Activated CD4-positive, alpha-beta T cell treated with anti-CD3 and anti-CD28 coated beads, Interleukin-2, amount 10 ng/mL, durations not matched to agents 24 days and 14 days (primary cell): ENCODE measurements at regions not wholly inside any gene's neighbourhood (a gene's known extent, or its start where the extent isn't known, plus 50 kb on each side); places are given as distances from the start of the nearest gene placed in this dataset.

Experiments used
- DNase-seq: peaks from one replicate; pipeline ENCODE4 v3.0.0; 2022
- H3K27ac Mint-ChIP-seq: one replicate; pipeline ENCODE4 v1.8.0; 2022; ENCODE audit warnings: mild to moderate bottlenecking, mixed read lengths
- H3K27me3 Mint-ChIP-seq: one replicate; pipeline ENCODE4 v1.8.0; 2022; ENCODE audit warnings: mixed read lengths
- H3K36me3 Mint-ChIP-seq: one replicate; pipeline ENCODE4 v1.8.0; 2022; ENCODE audit warnings: low read depth, mild to moderate bottlenecking, mixed read lengths
- H3K4me1 Mint-ChIP-seq: one replicate; pipeline ENCODE4 v1.8.0; 2021; ENCODE audit warnings: mixed read lengths
- H3K4me3 Mint-ChIP-seq: one replicate; pipeline ENCODE4 v1.8.0; 2022; ENCODE audit warnings: mild to moderate bottlenecking, moderate library complexity, mixed read lengths
- H3K9me3 Mint-ChIP-seq: one replicate; pipeline ENCODE4 v1.8.0; 2021; ENCODE audit warnings: mixed read lengths
- intact Hi-C: fragments of 100-400 bp; cut with micrococcal nuclease; formaldehyde crosslinking; loops from one replicate; pipeline ENCODE4 v1.15.1; 2023

GRCh38 chr3:107977221-107978130, 113.4 kb downstream of the CD47 start:
- Mint-ChIP-seq H3K27ac (no peak overlapping the region), H3K9me3 (no peaks in the 10 kb centered on the region), H3K4me1 (peaks cover 22% of the 10 kb centered on the region), H3K4me3 (no peak overlapping the region), H3K27me3 (peaks cover 10% of the 10 kb centered on the region), H3K36me3 (no peaks in the 10 kb centered on the region)
- intact Hi-C loops, result no loop called here
- no peak for DNase-seq

- Mint-ChIP-seq H3K27ac (no peak overlapping the region), H3K36me3 (no peaks in the 10 kb centered on the region), H3K4me1 (peaks cover 22% of the 10 kb centered on the region), H3K9me3 (no peaks in the 10 kb centered on the region), H3K27me3 (peaks cover 10% of the 10 kb centered on the region), H3K4me3 (no peak overlapping the region)
- no peak for DNase-seq
- intact Hi-C loops, result no loop called here
These were observed 114.5 kb downstream of the CD47 start for GRCh38 chr3:107976202-107976800.

GRCh38 chr3:107975529-107976201, 115.2 kb downstream of the CD47 start:
- DNase-seq, result no peak
- H3K27me3 Mint-ChIP-seq, result peaks cover 10% of the 10 kb centered on the region
- peaks cover 22% of the 10 kb centered on the region for H3K4me1 Mint-ChIP-seq
- H3K27ac Mint-ChIP-seq, result no peak overlapping the region
- intact Hi-C loops, result no loop called here
- H3K4me3 Mint-ChIP-seq, result no peak overlapping the region
- H3K36me3 Mint-ChIP-seq, result no peaks in the 10 kb centered on the region
- H3K9me3 Mint-ChIP-seq, result no peaks in the 10 kb centered on the region

GRCh38 chr3:107973961-107974360, 116.9 kb downstream of the CD47 start:
- Mint-ChIP-seq H3K4me3 (no peak overlapping the region), H3K27ac (no peak overlapping the region), H3K9me3 (no peaks in the 10 kb centered on the region), H3K4me1 (peaks cover 21% of the 10 kb centered on the region), H3K27me3 (peaks cover 10% of the 10 kb centered on the region), H3K36me3 (no peaks in the 10 kb centered on the region)
- intact Hi-C loops, result no loop called here
- no peak for DNase-seq

- no peak overlapping the region for H3K4me3 Mint-ChIP-seq
- H3K9me3 Mint-ChIP-seq, result no peaks in the 10 kb centered on the region
- no peaks in the 10 kb centered on the region for H3K36me3 Mint-ChIP-seq
- peaks cover 10% of the 10 kb centered on the region for H3K27me3 Mint-ChIP-seq
- no peak overlapping the region for H3K27ac Mint-ChIP-seq
- H3K4me1 Mint-ChIP-seq, result peaks cover 14% of the 10 kb centered on the region
- intact Hi-C loops, result no loop called here
- DNase-seq, result no peak
These were observed 117.7 kb downstream of the CD47 start for GRCh38 chr3:107973152-107973551.

- no peak for DNase-seq
- H3K4me1 Mint-ChIP-seq, result peaks cover 8% of the 10 kb centered on the region
- H3K27ac Mint-ChIP-seq, result no peak overlapping the region
- peaks cover 10% of the 10 kb centered on the region for H3K27me3 Mint-ChIP-seq
- intact Hi-C loops, result no loop called here
- no peaks in the 10 kb centered on the region for H3K36me3 Mint-ChIP-seq
- H3K4me3 Mint-ChIP-seq, result no peak overlapping the region
- H3K9me3 Mint-ChIP-seq, result no peaks in the 10 kb centered on the region
These were observed 119.7 kb downstream of the CD47 start for GRCh38 chr3:107970993-107971580.

- intact Hi-C loops, result no loop called here
- peaks cover 2% of the 10 kb centered on the region for H3K4me1 Mint-ChIP-seq
- peaks cover 8% of the 10 kb centered on the region for H3K27me3 Mint-ChIP-seq
- no peak for DNase-seq
- H3K4me3 Mint-ChIP-seq, result no peak overlapping the region
- H3K27ac Mint-ChIP-seq, result no peak overlapping the region
- H3K9me3 Mint-ChIP-seq, result no peaks in the 10 kb centered on the region
- H3K36me3 Mint-ChIP-seq, result no peaks in the 10 kb centered on the region
These were observed 120.6 kb downstream of the CD47 start for GRCh38 chr3:107969994-107970819.

GRCh38 chr3:107969525-107969924, 121.3 kb downstream of the CD47 start:
- Mint-ChIP-seq H3K36me3 (no peaks in the 10 kb centered on the region), H3K4me1 (peaks cover 2% of the 10 kb centered on the region), H3K4me3 (no peak overlapping the region), H3K27ac (no peak overlapping the region), H3K27me3 (peaks cover 6% of the 10 kb centered on the region), H3K9me3 (no peaks in the 10 kb centered on the region)
- intact Hi-C loops, result no loop called here
- no peak for DNase-seq

- H3K36me3 Mint-ChIP-seq, result no peaks in the 10 kb centered on the region
- DNase-seq, result no peak
- no peak overlapping the region for H3K27ac Mint-ChIP-seq
- H3K9me3 Mint-ChIP-seq, result peaks cover 2% of the 10 kb centered on the region
- H3K4me1 Mint-ChIP-seq, result peaks cover 2% of the 10 kb centered on the region
- no peak overlapping the region for H3K4me3 Mint-ChIP-seq
- intact Hi-C loops, result no loop called here
- no peaks in the 10 kb centered on the region for H3K27me3 Mint-ChIP-seq
These were observed 124.6 kb downstream of the CD47 start for GRCh38 chr3:107966276-107966675.

GRCh38 chr3:107965136-107965655, 125.6 kb downstream of the CD47 start:
- H3K4me1 Mint-ChIP-seq, result peaks cover 2% of the 10 kb centered on the region
- no peaks in the 10 kb centered on the region for H3K36me3 Mint-ChIP-seq
- H3K27ac Mint-ChIP-seq, result no peak overlapping the region
- no peak overlapping the region for H3K4me3 Mint-ChIP-seq
- intact Hi-C loops, result no loop called here
- H3K27me3 Mint-ChIP-seq, result no peaks in the 10 kb centered on the region
- peaks cover 8% of the 10 kb centered on the region for H3K9me3 Mint-ChIP-seq
- no peak for DNase-seq

- H3K27ac Mint-ChIP-seq, result no peak overlapping the region
- no peak overlapping the region for H3K4me3 Mint-ChIP-seq
- intact Hi-C loops, result no loop called here
- H3K36me3 Mint-ChIP-seq, result no peaks in the 10 kb centered on the region
- DNase-seq, result no peak
- no peaks in the 10 kb centered on the region for H3K4me1 Mint-ChIP-seq
- no peaks in the 10 kb centered on the region for H3K27me3 Mint-ChIP-seq
- peaks cover 8% of the 10 kb centered on the region for H3K9me3 Mint-ChIP-seq
These were observed 127.2 kb downstream of the CD47 start for GRCh38 chr3:107963581-107963980.

- Mint-ChIP-seq H3K4me3 (no peak overlapping the region), H3K9me3 (peaks cover 8% of the 10 kb centered on the region), H3K27ac (no peak overlapping the region), H3K4me1 (no peaks in the 10 kb centered on the region), H3K27me3 (peaks cover 3% of the 10 kb centered on the region), H3K36me3 (no peaks in the 10 kb centered on the region)
- no peak for DNase-seq
- intact Hi-C loops, result no loop called here
These were observed 127.9 kb downstream of the CD47 start for GRCh38 chr3:107962946-107963345.

GRCh38 chr3:107962037-107962436, 128.8 kb downstream of the CD47 start:
- Mint-ChIP-seq H3K27me3 (peaks cover 7% of the 10 kb centered on the region), H3K36me3 (no peaks in the 10 kb centered on the region), H3K9me3 (peaks cover 8% of the 10 kb centered on the region), H3K4me3 (no peak overlapping the region), H3K27ac (no peak overlapping the region), H3K4me1 (peaks cover 3% of the 10 kb centered on the region)
- intact Hi-C loops, result no loop called here
- DNase-seq, result no peak
